ENCODE measurements at regions not wholly inside any gene's neighbourhood (a gene's known extent, or its start where the extent isn't known, plus 50 kb on each side); places are given as distances from the start of the nearest gene placed in this dataset.

DNA sequence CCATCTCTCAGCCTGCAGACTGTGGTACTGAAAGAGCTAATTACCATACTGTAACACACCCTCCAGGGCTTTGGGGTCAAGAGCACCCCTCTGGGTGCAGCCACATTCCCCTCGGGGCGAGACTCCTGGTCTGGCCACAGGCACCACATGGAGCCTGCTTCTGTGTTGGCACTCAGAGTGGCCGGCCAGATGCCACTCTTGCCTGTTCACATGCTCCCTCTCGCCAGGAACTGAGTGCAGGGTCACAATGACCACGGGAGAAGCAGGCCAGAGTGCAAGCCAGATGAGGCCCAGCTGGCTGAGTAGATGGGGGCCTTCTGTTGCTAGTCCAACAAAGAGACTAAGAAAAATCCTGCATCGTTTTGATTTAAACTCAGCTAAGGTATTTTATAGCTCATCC, 864.0 kb downstream of the KCNT2 start:
- TF ChIP-seq, protein P1, sequence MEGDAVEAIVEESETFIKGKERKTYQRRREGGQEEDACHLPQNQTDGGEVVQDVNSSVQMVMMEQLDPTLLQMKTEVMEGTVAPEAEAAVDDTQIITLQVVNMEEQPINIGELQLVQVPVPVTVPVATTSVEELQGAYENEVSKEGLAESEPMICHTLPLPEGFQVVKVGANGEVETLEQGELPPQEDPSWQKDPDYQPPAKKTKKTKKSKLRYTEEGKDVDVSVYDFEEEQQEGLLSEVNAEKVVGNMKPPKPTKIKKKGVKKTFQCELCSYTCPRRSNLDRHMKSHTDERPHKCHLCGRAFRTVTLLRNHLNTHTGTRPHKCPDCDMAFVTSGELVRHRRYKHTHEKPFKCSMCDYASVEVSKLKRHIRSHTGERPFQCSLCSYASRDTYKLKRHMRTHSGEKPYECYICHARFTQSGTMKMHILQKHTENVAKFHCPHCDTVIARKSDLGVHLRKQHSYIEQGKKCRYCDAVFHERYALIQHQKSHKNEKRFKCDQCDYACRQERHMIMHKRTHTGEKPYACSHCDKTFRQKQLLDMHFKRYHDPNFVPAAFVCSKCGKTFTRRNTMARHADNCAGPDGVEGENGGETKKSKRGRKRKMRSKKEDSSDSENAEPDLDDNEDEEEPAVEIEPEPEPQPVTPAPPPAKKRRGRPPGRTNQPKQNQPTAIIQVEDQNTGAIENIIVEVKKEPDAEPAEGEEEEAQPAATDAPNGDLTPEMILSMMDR (IDR thresholded peaks at IDR 0.05; ENCODE audit: poor library complexity): no peak
- TF ChIP-seq EZH2 (IDR thresholded peaks at IDR 0.05; ENCODE audit: borderline replicate concordance): no peak
- no peak for TF ChIP-seq EZH2phosphoT487 (IDR thresholded peaks at IDR 0.05; ENCODE audit: low read depth, severe bottlenecking, unreplicated experiment)
